Omental fat pad (tissue), 3 donors: ENCODE measurements at regions not wholly inside any gene's neighbourhood (a gene's known extent, or its start where the extent isn't known, plus 50 kb on each side); places are given as distances from the start of the nearest gene placed in this dataset.

Experiments
- ATAC-seq: fragments of 150-250 bp; one replicate; pipeline ENCODE4 v1.9.1; 2016; ENCODE audit warnings: mild to moderate bottlenecking, moderate library complexity; ENCODE audit not compliant: low FRiP score
- DNase-seq: peaks from one replicate; pipeline ENCODE4 v3.0.0-alpha.2; 2019; ENCODE audit warnings: low spot score
- CTCF ChIP-seq, 3 donors: fragments of 450-650 bp; IDR thresholded peaks; one replicate each; pipeline ENCODE4 v1.5.1; 2016 to 2017; ENCODE audit warnings: antibody characterized with exemption in 3 of 3, mild to moderate bottlenecking in 3 of 3, moderate library complexity in 2 of 3

DNA sequence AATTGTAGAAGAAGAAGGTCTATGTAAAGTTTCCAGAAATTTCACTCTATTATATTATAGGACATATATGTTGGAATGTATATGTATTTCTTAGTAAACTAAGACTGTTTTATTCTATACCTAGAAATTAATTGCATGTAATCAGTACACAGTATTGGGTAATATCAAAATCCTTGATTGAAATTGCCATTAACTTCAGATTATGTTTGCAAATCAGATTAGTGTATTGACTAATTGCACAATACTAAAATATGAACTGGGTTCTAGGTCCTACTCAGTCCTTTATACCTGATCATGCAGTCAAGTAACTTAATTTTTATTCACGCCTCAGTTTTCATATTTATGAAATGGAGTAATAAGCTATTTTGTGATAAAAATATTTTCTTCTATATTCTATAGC is 950.3 kb upstream of the ADGRL3 start:
- no peak for ATAC-seq
- no peak for TF ChIP-seq CTCF (IDR thresholded peaks at IDR 0.05)
- no peak for DNase-seq

GRCh38 chr4:60250657-60251056 is 949.5 kb upstream of the ADGRL3 start:
- TF ChIP-seq CTCF (IDR thresholded peaks at IDR 0.05): no peak
- ATAC-seq (no peak), DNase-seq (no peak)

DNA sequence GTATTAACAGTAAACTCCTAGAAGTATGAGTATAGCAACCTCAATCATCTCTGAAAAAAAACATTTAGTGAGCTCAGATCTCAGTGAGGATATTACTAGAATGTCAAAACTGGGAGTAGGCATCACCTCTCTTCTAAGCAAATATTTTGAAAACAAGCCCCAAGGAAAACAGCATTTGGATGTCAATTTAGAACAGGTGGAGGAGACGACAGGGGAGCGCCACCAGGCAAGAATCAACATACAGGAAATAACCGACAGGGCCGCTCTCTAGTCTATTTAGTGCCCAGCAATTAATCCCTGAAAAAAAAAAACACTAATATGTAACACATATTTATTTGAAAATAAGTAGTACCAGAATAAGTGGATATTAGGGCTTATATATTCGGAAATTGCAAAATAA is 940.3 kb upstream of the ADGRL3 start:
- no peak for DNase-seq
- no peak for ATAC-seq
- no peak for TF ChIP-seq CTCF (IDR thresholded peaks at IDR 0.05)

- DNase-seq (no peak), ATAC-seq (no peak)
- no peak for TF ChIP-seq CTCF (IDR thresholded peaks at IDR 0.05)
These were observed 933.6 kb upstream of the ADGRL3 start for GRCh38 chr4:60266505-60266904.

DNA sequence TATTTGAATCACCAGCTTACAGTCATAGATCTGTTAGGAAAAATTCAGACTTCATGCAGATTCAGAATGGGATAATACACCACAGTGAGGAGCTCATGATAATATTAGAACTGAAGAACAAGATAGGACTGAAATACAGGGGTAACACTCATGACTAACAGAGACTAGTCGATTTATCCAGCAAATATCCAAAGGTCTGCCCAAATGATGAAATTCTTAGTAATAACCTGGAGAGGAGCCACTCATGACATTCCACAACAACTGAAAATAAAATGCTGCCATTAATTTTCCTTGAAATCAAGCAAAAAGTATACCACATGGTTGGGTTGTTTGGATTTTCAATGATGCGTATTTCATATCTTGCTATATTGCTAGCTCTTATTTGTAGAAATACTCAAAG is 903.7 kb upstream of the ADGRL3 start:
- DNase-seq: no peak
- TF ChIP-seq CTCF (IDR thresholded peaks at IDR 0.05): no peak
- ATAC-seq: no peak

DNA sequence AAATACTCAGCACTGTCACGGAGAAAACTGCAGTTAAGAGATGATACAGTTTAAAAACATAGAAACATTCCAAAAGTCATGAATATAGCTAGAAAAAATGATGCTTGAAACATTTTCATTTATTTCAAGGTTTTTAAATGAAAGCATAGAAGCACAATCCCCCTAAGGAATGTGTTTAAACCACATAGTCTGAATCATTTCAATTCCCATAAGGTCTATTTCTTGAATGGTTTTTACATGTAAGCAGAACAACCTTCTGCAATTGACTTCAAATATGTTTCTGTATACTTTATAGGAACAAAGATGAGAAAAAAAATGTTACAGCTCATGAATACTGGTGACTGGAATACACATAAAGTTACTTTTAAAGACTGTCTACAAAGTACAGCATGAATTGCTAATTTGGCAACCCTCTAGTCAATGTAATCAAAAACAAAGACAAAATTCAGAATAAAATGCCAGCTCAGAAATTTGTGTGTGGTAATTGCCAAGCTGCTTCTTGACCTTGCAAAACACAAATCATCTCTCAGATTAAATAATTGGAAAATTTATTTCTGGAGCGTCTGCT is 886.4 kb upstream of the ADGRL3 start:
- DNase-seq (no peak), ATAC-seq (no peak)
- TF ChIP-seq CTCF (IDR thresholded peaks at IDR 0.05): no peak

GRCh38 chr4:60314416-60314815 is 885.7 kb upstream of the ADGRL3 start:
- DNase-seq (no peak), ATAC-seq (no peak)
- TF ChIP-seq CTCF (IDR thresholded peaks at IDR 0.05): no peak
